ENCODE measurements at regions not wholly inside any gene's neighbourhood (a gene's known extent, or its start where the extent isn't known, plus 50 kb on each side); places are given as distances from the start of the nearest gene placed in this dataset.

- peak; percentile 74 for DNase-seq (ENCODE audit: low read depth)
- in situ Hi-C loops (cut with HindIII; ENCODE audit: low pct_unique_long_range_greater_than_20kb, low sequenced_read_pairs), result no loop called here
Observed at GRCh38 chr6:137737836-137738596, 129.0 kb upstream of the TNFAIP3 start.

DNA sequence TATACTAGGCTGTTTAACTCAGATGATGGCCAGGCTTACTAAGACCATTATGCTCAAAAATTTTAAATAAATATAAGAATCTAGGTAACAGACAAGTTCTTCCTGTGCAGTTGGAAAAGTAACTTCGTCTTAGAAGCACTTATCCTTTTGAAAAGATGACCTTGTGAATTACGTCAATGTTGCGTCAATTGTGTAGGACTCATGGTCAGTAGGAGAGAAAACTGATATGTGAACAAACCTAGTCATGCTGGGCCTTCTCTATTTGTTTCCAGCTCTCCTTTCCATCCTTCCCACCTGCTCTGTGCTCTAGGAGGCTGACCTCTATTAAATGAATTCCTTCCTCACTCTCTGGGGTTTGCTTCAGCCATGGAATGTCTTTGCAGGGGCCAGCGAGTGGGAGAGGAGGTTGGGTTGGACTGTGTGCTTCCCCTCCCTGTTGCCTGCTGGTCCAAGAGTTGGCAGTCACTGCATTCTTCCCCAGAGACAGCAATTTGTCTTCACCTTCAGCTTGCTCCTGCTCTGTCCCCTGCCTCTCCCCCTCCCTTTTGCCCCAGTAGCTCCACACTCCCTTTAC, 128.0 kb upstream of the TNFAIP3 start:
- in situ Hi-C loops (cut with HindIII; ENCODE audit: low pct_unique_long_range_greater_than_20kb, low sequenced_read_pairs), result no loop called here
- DNase-seq (ENCODE audit: low read depth), result no peak

DNA sequence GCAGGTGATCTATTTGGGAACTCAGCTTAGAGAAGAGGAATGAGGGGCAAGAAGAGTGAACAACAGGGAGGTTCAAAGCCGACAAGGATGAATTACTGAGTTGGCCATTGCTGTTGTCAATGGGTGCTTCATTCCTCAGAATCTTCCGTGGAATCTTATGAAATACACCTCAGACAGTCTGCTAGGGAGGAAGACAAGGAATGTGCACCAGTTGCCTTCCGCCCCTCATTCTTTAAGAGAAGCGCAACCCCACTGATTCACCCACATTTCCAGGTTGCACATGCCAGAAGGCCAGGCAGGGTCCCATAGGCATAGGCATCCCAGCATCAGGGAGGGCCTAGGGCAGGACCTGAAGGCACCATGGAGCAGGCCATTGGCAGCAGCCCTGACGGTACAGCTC, 127.5 kb upstream of the TNFAIP3 start:
- no peak for DNase-seq (ENCODE audit: low read depth)
- in situ Hi-C loops (cut with HindIII; ENCODE audit: low pct_unique_long_range_greater_than_20kb, low sequenced_read_pairs), result no loop called here

DNA sequence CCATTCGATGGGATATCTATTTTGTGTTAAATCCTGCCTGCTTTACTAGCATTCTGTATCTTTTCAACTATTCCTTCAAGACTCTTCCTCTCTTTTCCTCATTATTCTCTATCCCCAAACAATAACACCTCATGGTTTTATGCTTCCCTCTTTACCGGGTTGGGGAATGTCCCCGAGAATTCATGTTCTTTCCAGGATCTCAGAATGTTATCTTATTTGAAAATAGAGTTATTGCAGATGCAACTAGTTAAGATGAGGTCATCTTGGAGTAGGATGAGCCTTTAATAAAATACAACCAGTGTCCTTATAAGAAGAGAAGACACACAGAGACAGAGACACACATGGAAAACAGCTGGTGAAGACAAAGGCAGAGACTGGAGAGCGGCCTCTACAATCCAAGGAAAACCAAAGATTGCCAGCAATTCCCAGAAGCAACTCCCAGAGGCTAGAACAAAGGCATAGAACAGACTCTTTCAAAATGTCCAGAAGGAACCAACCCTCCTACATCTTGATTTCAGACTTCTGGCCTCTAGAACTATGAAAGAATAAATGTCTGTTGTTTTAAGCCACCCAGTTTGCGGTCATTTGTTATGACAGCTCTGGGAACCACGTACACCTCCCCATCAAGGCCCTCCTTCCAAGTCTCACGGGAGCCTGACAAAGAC, 126.8 kb upstream of the TNFAIP3 start:
- in situ Hi-C loops (cut with HindIII; ENCODE audit: low pct_unique_long_range_greater_than_20kb, low sequenced_read_pairs), result no loop called here
- DNase-seq (ENCODE audit: low read depth), result no peak

GRCh38 chr6:137740967-137741761, 125.9 kb upstream of the TNFAIP3 start:
- DNase-seq (ENCODE audit: low read depth), result no peak
- in situ Hi-C loops (cut with HindIII; ENCODE audit: low pct_unique_long_range_greater_than_20kb, low sequenced_read_pairs), result no loop called here

DNA sequence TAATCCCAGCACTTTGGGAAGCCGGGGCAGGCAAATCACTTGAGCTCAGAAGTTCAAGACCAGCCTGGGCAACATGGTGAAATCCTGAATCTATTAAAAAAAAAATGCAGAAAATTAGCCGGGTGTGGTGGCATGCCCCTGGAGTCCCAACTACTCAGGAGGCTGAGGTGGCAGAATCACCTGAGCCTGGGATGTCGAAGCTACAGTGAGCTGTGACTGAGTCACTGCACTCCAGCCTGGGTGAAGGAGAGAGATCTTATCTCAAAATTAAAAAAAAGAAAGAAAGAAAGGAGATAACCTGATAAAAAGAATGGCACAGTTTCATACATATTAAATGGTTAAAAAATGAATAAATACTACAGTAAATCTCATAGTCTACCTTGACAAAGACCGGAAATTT, 123.6 kb upstream of the TNFAIP3 start:
- in situ Hi-C loops (cut with HindIII; ENCODE audit: low pct_unique_long_range_greater_than_20kb, low sequenced_read_pairs), result no loop called here
- no peak for DNase-seq (ENCODE audit: low read depth)

DNA sequence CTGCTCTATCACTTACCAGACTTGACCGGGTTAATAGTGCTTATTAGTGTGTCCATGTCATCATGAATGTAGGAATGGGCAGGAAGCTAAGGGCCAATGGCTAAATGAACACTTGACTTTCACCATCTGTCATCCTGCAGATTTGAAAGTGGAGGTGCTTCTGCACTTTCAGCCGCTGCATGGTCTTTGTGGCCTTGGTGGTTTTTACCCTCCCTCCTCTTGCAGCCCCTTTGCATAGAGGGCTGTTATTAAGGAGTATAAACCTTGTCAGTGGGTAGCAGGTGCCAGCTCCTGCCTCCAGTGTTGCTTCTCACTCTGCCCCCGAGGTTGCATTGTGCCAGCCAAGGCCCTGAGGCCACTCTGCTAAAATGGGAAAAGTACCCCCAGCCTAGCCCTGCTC, 122.2 kb upstream of the TNFAIP3 start:
- DNase-seq (ENCODE audit: low read depth), result no peak
- in situ Hi-C loops (cut with HindIII; ENCODE audit: low pct_unique_long_range_greater_than_20kb, low sequenced_read_pairs), result no loop called here

DNA sequence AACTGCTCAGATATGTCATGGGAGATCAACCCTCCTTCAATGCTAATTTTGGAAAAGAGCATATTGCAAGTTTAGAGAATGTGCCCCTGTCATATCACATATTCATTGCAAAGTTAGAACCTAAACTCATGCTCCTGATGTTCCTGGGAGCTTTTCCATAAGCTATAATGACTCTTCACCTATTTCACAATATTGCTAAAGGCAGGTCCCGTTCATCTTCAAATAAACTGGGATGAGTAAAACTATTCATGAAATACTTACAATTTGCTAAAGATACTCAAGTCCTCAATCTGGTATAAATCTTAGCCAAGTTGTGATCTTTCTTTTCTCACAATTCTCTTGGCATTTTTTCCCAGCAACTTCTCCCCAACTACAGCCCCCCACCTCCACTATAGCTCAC, 121.7 kb upstream of the TNFAIP3 start:
- no peak for DNase-seq (ENCODE audit: low read depth)
- in situ Hi-C loops (cut with HindIII; ENCODE audit: low pct_unique_long_range_greater_than_20kb, low sequenced_read_pairs), result no loop called here

- DNase-seq (ENCODE audit: low read depth), result no peak
- in situ Hi-C loops (cut with HindIII; ENCODE audit: low pct_unique_long_range_greater_than_20kb, low sequenced_read_pairs), result no loop called here
Observed at GRCh38 chr6:137746264-137746663, 120.8 kb upstream of the TNFAIP3 start.

GRCh38 chr6:137749696-137750211, 117.3 kb upstream of the TNFAIP3 start:
- DNase-seq (ENCODE audit: low read depth), result no peak
- in situ Hi-C loops (cut with HindIII; ENCODE audit: low pct_unique_long_range_greater_than_20kb, low sequenced_read_pairs), result no loop called here

- no peak for DNase-seq (ENCODE audit: low read depth)
- in situ Hi-C loops (cut with HindIII; ENCODE audit: low pct_unique_long_range_greater_than_20kb, low sequenced_read_pairs), result no loop called here
Observed at GRCh38 chr6:137750297-137750696, 116.8 kb upstream of the TNFAIP3 start.

DNA sequence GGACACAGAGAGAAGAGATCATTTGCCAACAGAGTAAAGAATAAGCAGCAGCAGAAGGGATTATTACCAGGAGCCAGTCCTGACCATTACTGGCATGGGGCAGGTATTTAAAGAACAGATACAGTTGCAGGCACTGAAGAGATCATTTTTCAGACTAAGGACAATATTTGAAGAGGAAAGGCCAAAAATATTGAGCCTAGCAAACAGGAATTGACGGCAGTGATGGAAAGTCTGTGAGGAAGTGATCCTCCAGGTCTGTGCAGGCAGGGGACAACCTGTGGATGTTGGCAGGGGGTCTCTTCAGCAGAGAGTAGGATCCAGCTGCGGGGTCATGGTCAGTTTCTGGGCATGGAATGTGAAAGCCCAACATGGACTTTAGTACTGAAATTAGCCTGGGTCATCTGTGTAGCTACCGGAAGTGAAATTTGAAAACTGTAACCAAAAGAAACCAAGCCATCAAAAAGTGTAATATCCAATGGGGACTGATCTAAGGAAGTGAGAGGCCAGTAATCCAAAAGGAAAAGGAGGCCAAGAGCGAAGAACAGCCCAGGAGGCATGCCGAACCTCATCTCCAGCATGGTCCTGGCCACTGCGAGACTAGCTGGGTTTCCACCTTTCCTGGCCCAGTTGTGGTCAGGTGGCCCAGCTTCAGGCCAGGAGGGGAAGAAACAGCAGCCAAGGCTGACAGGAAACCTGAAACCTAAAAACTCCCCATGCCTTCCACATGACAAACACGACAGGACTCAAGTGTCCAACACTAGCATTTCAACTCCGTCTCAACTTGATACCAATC, 115.1 kb upstream of the TNFAIP3 start:
- in situ Hi-C loops (cut with HindIII; ENCODE audit: low pct_unique_long_range_greater_than_20kb, low sequenced_read_pairs), result no loop called here
- no peak for DNase-seq (ENCODE audit: low read depth)

DNA sequence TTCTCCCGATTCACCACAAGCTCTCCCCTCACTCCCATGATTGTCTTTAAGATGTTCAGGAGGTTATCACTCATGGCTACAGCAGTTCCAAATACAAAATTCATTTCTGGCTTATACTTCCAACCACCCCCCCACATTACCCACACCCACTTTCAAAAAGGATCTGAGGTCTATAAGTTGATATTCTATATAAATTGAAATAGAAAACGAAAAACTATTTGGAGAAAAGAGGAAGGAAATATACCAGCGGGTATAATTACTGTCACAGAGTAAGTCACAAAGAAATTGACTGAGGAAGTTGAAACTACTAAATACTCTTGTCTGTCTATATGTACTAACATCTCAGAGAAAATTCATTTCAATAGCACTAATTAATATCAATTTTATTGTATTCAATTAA, 112.7 kb upstream of the TNFAIP3 start:
- in situ Hi-C loops (cut with HindIII; ENCODE audit: low pct_unique_long_range_greater_than_20kb, low sequenced_read_pairs), result no loop called here
- no peak for DNase-seq (ENCODE audit: low read depth)

- DNase-seq (ENCODE audit: low read depth), result no peak
- in situ Hi-C loops (cut with HindIII; ENCODE audit: low pct_unique_long_range_greater_than_20kb, low sequenced_read_pairs), result no loop called here
Observed at GRCh38 chr6:137754866-137755265, 112.2 kb upstream of the TNFAIP3 start.

DNA sequence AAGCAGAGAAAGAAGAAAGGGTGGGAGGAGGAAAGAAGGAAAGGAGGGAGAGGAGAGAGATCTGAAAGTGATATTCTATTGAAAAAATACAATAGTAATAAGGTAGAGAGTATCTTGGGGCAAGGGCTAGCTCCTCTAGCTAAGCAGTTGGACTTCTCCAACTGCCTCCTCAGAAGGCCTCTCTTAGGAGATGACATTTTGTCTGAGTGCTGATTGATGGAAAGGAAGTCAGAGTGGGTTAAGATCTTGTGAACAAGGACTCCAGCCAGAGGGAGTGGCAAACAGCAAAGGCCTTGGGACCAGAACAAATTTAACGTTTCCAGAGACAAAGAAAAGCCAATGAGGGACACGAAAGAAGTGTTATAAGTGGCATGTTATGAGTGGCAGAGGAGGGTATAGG, 111.8 kb upstream of the TNFAIP3 start:
- no peak for DNase-seq (ENCODE audit: low read depth)
- in situ Hi-C loops (cut with HindIII; ENCODE audit: low pct_unique_long_range_greater_than_20kb, low sequenced_read_pairs), result no loop called here

GRCh38 chr6:137756788-137757187, 110.3 kb upstream of the TNFAIP3 start:
- in situ Hi-C loops (cut with HindIII; ENCODE audit: low pct_unique_long_range_greater_than_20kb, low sequenced_read_pairs), result no loop called here

DNA sequence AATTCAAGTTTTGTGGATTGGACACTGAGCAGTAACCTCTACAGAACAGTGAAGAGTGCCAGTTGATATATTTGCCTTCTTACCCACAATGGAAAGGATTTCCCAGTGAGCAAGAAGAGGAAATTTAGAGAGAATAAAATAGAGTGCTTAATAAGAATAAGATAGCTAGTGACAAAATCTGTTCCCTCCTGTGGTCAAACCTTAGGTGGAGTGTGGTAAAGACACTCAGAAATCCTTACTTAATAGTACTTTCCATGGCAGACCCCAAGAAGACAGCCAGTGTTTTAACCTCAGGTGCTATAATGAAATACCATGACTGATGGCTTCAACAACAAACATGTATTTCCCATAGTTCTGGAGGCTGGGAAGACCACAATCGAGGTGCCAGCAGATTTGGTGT, 108.4 kb upstream of the TNFAIP3 start:
- in situ Hi-C loops (cut with HindIII; ENCODE audit: low pct_unique_long_range_greater_than_20kb, low sequenced_read_pairs), result no loop called here
- no peak for DNase-seq (ENCODE audit: low read depth)

More at GRCh38 chr6:137756788-137757187, 110.3 kb upstream of the TNFAIP3 start:
- no peak for DNase-seq (ENCODE audit: low read depth)

- in situ Hi-C loops (cut with HindIII; ENCODE audit: low pct_unique_long_range_greater_than_20kb, low sequenced_read_pairs), result no loop called here
- no peak for DNase-seq (ENCODE audit: low read depth)
Observed at GRCh38 chr6:137759624-137760023, 107.4 kb upstream of the TNFAIP3 start.

All from Caki2 (cell line).